ENCODE measurements at regions not wholly inside any gene's neighbourhood (a gene's known extent, or its start where the extent isn't known, plus 50 kb on each side); places are given as distances from the start of the nearest gene placed in this dataset.

GRCh38 chr11:121930004-121930965, 185.7 kb downstream of the BLID start:
- TF ChIP-seq EP300 (IDR thresholded peaks at IDR 0.05; ENCODE audit: borderline replicate concordance), result peak; percentile 69; the same call in 1 of the 2 replicates
- 0 out of 2 replicates have a peak, but pooled peaks have one; percentile 48 for TF ChIP-seq NFIC (IDR thresholded peaks at IDR 0.05)
- TF ChIP-seq TCF12 (IDR thresholded peaks at IDR 0.05; ENCODE audit: low read depth), result peak; percentile 42
- TF ChIP-seq TEAD4 (IDR thresholded peaks at IDR 0.05), result 0 out of 2 replicates have a peak, but pooled peaks have one; percentile 4
- TF ChIP-seq FOXM1 (IDR thresholded peaks at IDR 0.05; ENCODE audit: borderline replicate concordance, low read depth), result no peak

DNA sequence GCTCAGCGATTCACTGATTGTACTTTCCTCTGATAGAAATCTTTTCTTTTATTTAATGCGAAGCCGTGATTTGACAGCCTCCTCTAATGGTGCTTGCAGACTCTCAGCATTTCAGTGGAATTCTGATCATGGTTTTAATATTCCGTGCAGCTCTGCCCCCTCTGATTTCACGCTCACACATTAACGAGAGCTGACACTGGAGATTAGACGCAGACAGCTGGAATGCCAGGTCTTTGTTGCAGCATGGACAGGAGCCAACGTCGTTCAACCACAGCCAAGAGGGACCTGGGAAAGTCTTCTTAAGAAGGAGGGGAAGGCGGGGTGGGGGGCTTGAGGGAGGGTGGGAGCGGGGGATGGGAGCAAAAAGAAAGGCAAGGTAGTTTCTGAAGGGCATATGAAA, 186.4 kb downstream of the BLID start:
- TF ChIP-seq TAF1 (IDR thresholded peaks at IDR 0.05; ENCODE audit: low read depth) (no peak), TCF12 (IDR thresholded peaks at IDR 0.05; ENCODE audit: low read depth) (no peak), EGR1 (IDR thresholded peaks at IDR 0.05) (no peak), NFIC (IDR thresholded peaks at IDR 0.05) (peak; percentile 79), ZBTB7A (IDR thresholded peaks at IDR 0.05; ENCODE audit: low read depth) (no peak), EP300 (IDR thresholded peaks at IDR 0.05; ENCODE audit: borderline replicate concordance) (peak; percentile 70; the same call in 1 of the 2 replicates), CREB1 (IDR thresholded peaks at IDR 0.05; ENCODE audit: low read depth) (no peak), FOXM1 (IDR thresholded peaks at IDR 0.05; ENCODE audit: borderline replicate concordance, low read depth) (no peak), YY1 (IDR thresholded peaks at IDR 0.05; ENCODE audit: low read depth) (no peak), CEBPB (IDR thresholded peaks at IDR 0.05) (no peak), TEAD4 (IDR thresholded peaks at IDR 0.05) (peak; percentile 88), RAD21 (IDR thresholded peaks at IDR 0.05; ENCODE audit: low read depth) (peak; percentile 5; the same call in 1 of the 2 replicates)
- TF ChIP-seq, protein P1, sequence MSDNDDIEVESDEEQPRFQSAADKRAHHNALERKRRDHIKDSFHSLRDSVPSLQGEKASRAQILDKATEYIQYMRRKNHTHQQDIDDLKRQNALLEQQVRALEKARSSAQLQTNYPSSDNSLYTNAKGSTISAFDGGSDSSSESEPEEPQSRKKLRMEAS (IDR thresholded peaks at IDR 0.05), result no peak
- TF ChIP-seq, protein P2, sequence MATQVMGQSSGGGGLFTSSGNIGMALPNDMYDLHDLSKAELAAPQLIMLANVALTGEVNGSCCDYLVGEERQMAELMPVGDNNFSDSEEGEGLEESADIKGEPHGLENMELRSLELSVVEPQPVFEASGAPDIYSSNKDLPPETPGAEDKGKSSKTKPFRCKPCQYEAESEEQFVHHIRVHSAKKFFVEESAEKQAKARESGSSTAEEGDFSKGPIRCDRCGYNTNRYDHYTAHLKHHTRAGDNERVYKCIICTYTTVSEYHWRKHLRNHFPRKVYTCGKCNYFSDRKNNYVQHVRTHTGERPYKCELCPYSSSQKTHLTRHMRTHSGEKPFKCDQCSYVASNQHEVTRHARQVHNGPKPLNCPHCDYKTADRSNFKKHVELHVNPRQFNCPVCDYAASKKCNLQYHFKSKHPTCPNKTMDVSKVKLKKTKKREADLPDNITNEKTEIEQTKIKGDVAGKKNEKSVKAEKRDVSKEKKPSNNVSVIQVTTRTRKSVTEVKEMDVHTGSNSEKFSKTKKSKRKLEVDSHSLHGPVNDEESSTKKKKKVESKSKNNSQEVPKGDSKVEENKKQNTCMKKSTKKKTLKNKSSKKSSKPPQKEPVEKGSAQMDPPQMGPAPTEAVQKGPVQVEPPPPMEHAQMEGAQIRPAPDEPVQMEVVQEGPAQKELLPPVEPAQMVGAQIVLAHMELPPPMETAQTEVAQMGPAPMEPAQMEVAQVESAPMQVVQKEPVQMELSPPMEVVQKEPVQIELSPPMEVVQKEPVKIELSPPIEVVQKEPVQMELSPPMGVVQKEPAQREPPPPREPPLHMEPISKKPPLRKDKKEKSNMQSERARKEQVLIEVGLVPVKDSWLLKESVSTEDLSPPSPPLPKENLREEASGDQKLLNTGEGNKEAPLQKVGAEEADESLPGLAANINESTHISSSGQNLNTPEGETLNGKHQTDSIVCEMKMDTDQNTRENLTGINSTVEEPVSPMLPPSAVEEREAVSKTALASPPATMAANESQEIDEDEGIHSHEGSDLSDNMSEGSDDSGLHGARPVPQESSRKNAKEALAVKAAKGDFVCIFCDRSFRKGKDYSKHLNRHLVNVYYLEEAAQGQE (IDR thresholded peaks at IDR 0.05; ENCODE audit: low read depth), result no peak
- TF ChIP-seq, protein P3, sequence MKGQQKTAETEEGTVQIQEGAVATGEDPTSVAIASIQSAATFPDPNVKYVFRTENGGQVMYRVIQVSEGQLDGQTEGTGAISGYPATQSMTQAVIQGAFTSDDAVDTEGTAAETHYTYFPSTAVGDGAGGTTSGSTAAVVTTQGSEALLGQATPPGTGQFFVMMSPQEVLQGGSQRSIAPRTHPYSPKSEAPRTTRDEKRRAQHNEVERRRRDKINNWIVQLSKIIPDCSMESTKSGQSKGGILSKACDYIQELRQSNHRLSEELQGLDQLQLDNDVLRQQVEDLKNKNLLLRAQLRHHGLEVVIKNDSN (IDR thresholded peaks at IDR 0.05), result no peak

- TF ChIP-seq FOXM1 (IDR thresholded peaks at IDR 0.05; ENCODE audit: borderline replicate concordance, low read depth) (no peak), EP300 (IDR thresholded peaks at IDR 0.05; ENCODE audit: borderline replicate concordance) (no peak), CREB1 (IDR thresholded peaks at IDR 0.05; ENCODE audit: low read depth) (no peak), EGR1 (IDR thresholded peaks at IDR 0.05) (no peak), YY1 (IDR thresholded peaks at IDR 0.05; ENCODE audit: low read depth) (no peak), NFIC (IDR thresholded peaks at IDR 0.05) (no peak)
- TF ChIP-seq, protein P1 (IDR thresholded peaks at IDR 0.05), result no peak
- TF ChIP-seq, protein P2 (IDR thresholded peaks at IDR 0.05; ENCODE audit: low read depth), result no peak
- TF ChIP-seq, protein P3 (IDR thresholded peaks at IDR 0.05), result no peak
Measured at GRCh38 chr11:121928597-121929580, 187.1 kb downstream of the BLID start.

- TF ChIP-seq TAF1 (IDR thresholded peaks at IDR 0.05; ENCODE audit: low read depth), result no peak
- TF ChIP-seq, protein P1 (IDR thresholded peaks at IDR 0.05), result no peak
- TF ChIP-seq TCF12 (IDR thresholded peaks at IDR 0.05; ENCODE audit: low read depth), result no peak
- TF ChIP-seq ZBTB7A (IDR thresholded peaks at IDR 0.05; ENCODE audit: low read depth), result no peak
- no peak for TF ChIP-seq YY1 (IDR thresholded peaks at IDR 0.05; ENCODE audit: low read depth)
- TF ChIP-seq NFIC (IDR thresholded peaks at IDR 0.05), result no peak
- TF ChIP-seq TEAD4 (IDR thresholded peaks at IDR 0.05), result no peak
Measured at GRCh38 chr11:121927789-121928188, 188.2 kb downstream of the BLID start.
